Lower leg skin (tissue), 4 donors: ENCODE measurements at regions not wholly inside any gene's neighbourhood (a gene's known extent, or its start where the extent isn't known, plus 50 kb on each side); places are given as distances from the start of the nearest gene placed in this dataset.

ENCODE experiments used
- DNase-seq, 2 donors: peaks; one replicate each; pipeline ENCODE4 v3.0.0-alpha.2; 2019; ENCODE audit warnings: low spot score in 2 of 2
- H3K4me3 ChIP-seq: fragments of 200-600 bp; sonication (generic); 2 replicates; pipeline ENCODE4 v1.5.1; 2017; ENCODE audit warnings: mild to moderate bottlenecking, low read depth; ENCODE audit not compliant: poor library complexity, severe bottlenecking
- POLR2A ChIP-seq, 2 donors: fragments of 450-650 bp; IDR thresholded peaks; one replicate each; pipeline ENCODE4 v1.6.1; 2016 to 2017; ENCODE audit warnings: antibody characterized with exemption in 2 of 2, mild to moderate bottlenecking in 1 of 2, moderate library complexity in 1 of 2
- WGBS, 2 donors: methylation state at CpG; one replicate each; pipeline ENCODE4 v1.1.5; 2018; 5-methylcytosine and 5-hydroxymethylcytosine counted together
- intact Hi-C: fragments of 100-400 bp; cut with DNase I; formaldehyde crosslinking; loops from one replicate; pipeline ENCODE4 v1.15.0; 2023; ENCODE audit warnings: low total_unique reads
- TF ChIP-seq, protein P1 (sequence below), 3 donors: fragments of 450-650 bp; IDR thresholded peaks; one replicate each; pipeline ENCODE4 v1.5.1; 2016; ENCODE audit warnings: antibody characterized with exemption in 3 of 3, mild to moderate bottlenecking in 3 of 3, moderate library complexity in 2 of 3

DNA sequence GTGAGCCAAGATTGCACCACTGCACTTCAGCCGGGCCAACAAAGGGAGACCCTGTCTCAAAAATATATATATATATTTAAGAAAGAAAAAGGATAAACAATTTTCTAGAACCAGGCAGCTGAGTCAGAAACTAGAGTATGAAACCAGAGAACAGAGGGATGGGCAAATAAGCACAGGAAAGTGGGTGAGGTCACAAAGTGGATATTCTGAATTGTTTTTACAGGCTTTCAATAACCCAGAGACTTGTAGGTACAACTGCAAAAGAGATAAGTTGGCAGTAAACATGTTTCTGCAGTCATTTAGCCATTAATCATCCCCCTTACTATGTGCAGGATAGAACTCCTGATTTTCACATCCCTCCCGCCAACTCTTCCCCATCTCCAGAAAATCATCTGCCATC, 94.2 kb downstream of the BTG1 start:
- WGBS, 2 donors: 72 to 90% methylated on average over 2 of the region's 2 CpGs
- no peak overlapping the region for H3K4me3 ChIP-seq
- TF ChIP-seq, protein P1, sequence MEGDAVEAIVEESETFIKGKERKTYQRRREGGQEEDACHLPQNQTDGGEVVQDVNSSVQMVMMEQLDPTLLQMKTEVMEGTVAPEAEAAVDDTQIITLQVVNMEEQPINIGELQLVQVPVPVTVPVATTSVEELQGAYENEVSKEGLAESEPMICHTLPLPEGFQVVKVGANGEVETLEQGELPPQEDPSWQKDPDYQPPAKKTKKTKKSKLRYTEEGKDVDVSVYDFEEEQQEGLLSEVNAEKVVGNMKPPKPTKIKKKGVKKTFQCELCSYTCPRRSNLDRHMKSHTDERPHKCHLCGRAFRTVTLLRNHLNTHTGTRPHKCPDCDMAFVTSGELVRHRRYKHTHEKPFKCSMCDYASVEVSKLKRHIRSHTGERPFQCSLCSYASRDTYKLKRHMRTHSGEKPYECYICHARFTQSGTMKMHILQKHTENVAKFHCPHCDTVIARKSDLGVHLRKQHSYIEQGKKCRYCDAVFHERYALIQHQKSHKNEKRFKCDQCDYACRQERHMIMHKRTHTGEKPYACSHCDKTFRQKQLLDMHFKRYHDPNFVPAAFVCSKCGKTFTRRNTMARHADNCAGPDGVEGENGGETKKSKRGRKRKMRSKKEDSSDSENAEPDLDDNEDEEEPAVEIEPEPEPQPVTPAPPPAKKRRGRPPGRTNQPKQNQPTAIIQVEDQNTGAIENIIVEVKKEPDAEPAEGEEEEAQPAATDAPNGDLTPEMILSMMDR (IDR thresholded peaks at IDR 0.05): no peak
- intact Hi-C loops: loop anchor here (5.0 kb wide), 1 partner anchor 1594 kb away; no protein-coding TSS in a partner anchor
- no peak for DNase-seq

DNA sequence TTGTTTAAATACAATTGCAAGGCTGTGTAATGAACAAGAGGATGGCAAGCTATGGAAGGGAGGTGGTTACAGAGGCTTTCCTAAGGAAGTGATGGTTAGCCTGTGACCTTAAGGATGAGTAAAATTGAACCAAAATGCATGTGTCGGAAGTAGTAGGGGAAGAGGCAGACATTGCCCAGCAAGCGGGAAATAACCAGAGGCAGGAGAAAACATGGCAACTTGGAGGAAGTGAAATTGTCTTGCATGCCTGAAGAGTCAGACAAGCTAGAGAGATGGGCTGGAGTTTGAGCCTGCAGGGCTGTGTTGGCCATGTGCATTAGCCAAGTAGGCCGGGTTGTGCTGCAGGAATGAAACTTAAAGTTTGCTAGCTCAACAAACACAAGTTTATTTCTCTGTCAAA, 96.2 kb downstream of the BTG1 start:
- intact Hi-C loops: no loop called here
- 56 to 86% methylated on average over 3 of the region's 3 CpGs for WGBS, 2 donors
- no peak overlapping the region for H3K4me3 ChIP-seq
- no peak for DNase-seq
- TF ChIP-seq, protein P1 (IDR thresholded peaks at IDR 0.05): no peak

DNA sequence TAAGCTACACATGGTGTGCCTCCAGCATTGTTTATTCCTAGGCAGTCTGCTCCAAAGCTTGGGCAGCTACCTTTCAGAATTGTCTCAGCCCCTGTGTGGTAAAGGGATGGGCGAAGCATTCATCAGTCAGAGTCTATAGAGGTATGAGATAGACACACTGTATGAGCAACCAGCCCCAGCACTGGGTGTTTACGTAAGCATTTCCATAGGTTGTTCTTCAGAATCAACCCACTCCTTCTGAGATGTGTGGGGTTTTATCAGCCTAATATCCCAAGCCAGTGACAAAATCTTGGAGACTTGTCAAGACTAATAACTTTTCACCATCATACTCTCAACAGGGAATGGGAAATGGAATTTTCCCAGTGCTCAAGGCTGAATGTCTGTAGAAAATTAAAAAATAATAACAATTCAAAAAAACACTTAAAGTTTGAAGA, 98.2 kb downstream of the BTG1 start:
- no peak overlapping the region for H3K4me3 ChIP-seq
- intact Hi-C loops: no loop called here
- no peak for TF ChIP-seq POLR2A (IDR thresholded peaks at IDR 0.05)
- TF ChIP-seq, protein P1 (IDR thresholded peaks at IDR 0.05): no peak
- 79 to 92% methylated on average over 2 of the region's 2 CpGs for WGBS, 2 donors
- no peak for DNase-seq

DNA sequence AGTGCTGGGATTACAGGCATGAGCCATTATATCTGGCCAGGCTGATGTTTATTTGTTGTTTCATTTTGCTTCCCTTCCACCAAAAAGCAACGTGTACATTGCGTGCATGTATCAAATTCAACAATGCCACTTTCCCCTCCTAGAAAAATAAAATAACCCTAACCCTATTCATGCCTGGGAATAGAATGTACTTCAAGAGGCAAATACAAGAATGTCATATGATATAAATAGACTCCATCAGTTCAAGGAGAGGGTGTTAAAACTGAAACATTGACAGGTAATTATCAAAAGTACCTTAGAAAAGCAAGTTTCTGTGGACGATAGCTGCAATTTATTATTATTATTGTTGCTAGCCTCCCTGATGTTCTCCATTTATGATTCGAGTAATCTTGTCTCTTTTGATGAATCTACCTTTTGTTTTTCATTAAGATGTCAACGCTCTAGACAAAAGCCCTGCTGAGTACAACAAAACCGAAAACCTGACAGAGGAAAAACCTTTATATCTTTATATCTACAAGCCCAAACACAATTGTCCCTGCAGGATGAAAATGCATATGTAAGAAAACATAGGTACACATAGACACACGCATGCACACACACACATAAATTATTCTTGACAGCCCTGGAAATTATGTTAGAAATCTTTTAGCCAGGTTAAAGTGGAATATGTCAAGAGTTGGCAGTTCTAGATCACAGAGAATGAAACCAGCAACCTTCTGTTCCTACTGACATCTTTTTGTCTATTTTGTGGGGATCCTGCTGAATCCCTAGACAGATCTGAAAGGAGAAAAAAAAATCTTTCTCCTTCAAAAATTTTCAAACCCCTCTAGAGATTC, 98.9 kb downstream of the BTG1 start:
- WGBS, 2 donors: 65 to 66% methylated on average over 7 of the region's 7 CpGs
- TF ChIP-seq POLR2A (IDR thresholded peaks at IDR 0.05): no peak
- TF ChIP-seq, protein P1 (IDR thresholded peaks at IDR 0.05): no peak

DNA sequence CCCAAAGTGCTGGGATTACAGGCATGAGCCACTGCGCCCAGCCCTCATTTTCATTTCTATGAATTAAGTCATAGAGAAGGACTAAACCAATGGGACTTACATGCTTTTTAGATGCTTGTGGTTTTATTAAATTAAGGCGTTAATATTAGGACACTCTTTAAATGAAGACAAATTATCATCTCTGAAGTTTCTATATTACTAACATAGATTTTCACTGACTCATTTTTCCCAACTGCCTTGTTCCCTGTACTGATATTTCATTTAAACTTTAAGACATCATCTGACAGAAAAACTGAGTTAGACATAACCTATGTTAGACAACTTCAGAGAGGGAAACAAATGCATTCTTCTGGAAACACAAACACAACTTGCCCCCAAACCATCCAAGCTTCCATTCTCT, 99.8 kb downstream of the BTG1 start:
- DNase-seq: no peak
- WGBS, 2 donors: 89 to 93% methylated on average over 2 of the region's 2 CpGs
- intact Hi-C loops: no loop called here
- H3K4me3 ChIP-seq: no peak overlapping the region
- TF ChIP-seq, protein P1 (IDR thresholded peaks at IDR 0.05): no peak
- TF ChIP-seq POLR2A (IDR thresholded peaks at IDR 0.05): no peak

More for the DNA sequence above, 98.9 kb downstream of the BTG1 start:
- H3K4me3 ChIP-seq: no peak overlapping the region
- DNase-seq: no peak
- intact Hi-C loops: no loop called here

DNA sequence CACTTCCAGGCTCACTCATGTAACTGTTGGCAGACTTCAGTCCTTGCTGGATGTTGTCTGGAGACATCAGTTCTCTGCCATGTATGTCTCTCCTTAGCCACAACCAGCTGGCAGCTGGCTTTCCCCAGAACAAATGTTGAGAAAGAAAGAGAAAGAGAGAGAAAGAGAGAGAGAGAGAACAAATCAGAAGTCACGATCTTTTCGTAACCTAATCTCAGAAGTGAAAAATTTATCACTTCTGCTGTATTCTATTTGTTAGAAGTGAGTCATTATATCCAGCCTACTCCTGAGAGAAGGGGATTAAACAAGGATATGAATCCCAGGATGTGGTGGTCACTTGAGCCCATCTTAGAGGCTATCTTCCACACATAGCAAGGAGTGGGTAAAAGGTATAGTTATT, 101.2 kb downstream of the BTG1 start:
- WGBS, 2 donors: 79 to 80% methylated on average over 2 of the region's 2 CpGs
- TF ChIP-seq, protein P1 (IDR thresholded peaks at IDR 0.05): no peak
- TF ChIP-seq POLR2A (IDR thresholded peaks at IDR 0.05): no peak
- no peak overlapping the region for H3K4me3 ChIP-seq
- no peak for DNase-seq
- intact Hi-C loops: no loop called here
